GM21528 (cell line): ENCODE measurements at regions not wholly inside any gene's neighbourhood (a gene's known extent, or its start where the extent isn't known, plus 50 kb on each side); places are given as distances from the start of the nearest gene placed in this dataset.
"Not testable (repeated sequence)": the region's sequence is repeated elsewhere in the genome, so short reads cannot be mapped to it uniquely, and the experiment has no call there.

Experiments used
- ATAC-seq: cut with Tn5 transposase; IDR thresholded peaks from one replicate; pipeline ENCODE4 v1.9.1; 2021; ENCODE audit warnings: mild to moderate bottlenecking, moderate library complexity; ENCODE audit not compliant: unreplicated experiment, low FRiP score

DNA sequence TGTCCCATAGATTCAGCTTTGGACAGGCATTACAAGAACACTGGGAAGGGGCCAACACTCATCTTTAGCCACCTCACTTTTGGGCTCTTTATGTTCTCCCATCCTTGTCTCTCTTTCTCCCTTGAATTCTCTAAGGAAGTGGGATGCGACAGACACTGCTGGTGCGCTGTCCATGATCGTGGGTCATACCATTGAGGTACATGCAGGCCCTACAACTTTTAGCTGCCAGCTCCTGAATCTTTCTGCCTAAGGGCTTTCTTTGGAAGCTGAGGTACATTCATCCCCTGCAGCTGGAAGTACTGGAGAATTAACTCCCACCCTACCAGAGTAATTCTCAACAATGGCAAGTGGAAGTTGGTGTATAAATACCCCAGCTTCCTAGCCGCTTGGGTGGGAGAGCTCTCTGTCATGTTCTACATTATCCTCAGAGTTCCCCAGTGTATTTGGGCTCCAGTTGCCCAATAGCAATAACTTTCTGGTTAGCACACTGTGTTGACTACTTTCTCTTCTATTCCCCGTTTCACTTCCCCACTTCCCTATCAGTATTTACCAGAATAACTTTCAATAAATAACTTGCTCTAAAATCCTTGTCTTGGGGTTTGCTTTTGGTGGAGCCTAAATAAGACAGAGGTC lies 75.6 kb upstream of the ADRA1D start:
- no peak for ATAC-seq

- ATAC-seq = no peak
Measured at GRCh38 chr20:4322499-4322898, 73.4 kb upstream of the ADRA1D start.

DNA sequence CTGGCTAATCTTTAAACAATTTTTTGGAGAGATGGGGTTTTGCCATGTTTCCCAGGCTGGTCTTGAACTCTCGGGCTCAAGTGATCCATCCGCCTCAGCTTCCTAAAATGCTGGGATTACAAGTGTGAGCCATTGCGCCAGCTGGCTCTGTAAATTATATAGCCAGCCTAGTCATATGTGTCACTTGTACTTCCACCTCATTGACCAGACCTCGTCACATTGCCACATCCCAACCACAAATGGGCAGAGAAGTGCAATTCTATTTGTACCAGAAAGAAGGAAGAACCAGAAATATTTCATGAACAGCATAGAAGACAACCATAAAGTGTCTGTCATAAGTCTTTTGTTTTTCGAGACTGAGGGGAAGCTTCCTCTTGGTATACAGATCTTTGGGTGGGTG lies 71.2 kb upstream of the ADRA1D start:
- no peak for ATAC-seq

- ATAC-seq = no peak
Measured at GRCh38 chr20:4318891-4319290, 69.8 kb upstream of the ADRA1D start.

DNA sequence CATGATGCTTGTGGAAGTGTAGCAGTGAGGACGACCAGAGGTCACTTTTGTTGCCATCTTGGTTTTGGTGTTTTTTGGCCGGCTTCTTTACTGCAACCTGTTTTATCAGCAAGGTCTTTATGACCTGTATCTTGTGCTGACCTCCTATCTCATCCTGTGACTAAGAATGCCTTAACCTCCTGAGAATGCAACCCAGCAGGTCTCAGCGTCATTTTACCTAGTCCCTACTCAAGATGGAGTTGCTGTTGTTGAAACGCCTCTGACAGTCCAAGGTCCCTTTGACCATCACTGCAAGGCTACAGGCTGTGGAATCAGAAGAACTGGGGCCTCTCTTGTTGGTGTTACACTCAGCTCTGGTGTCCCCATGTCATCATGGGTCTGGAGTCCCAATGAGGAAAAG lies 61.5 kb upstream of the ADRA1D start:
- not testable (repeated sequence) for ATAC-seq

DNA sequence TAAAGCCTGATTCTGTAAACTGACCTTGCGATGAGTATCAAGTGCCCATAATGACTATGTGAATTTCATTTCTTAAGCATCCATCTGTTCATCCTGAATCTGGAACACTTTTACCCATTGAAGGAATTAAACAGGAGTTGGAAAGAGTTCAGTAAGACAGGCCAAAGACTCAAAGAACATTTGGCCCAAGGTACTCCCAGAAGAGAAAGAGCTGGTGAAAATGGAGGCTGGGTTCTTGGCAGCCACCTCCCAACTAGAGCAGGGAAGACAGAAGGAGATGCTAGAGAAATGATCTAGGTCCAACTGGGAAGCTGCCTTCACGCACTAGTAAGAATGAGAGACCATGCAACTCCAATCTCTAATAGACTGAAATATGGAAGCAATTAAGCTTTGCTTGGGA lies 57.1 kb upstream of the ADRA1D start:
- ATAC-seq = no peak

GRCh38 chr20:4305091-4305490 lies 56.0 kb upstream of the ADRA1D start:
- ATAC-seq = no peak

- ATAC-seq = no peak
Measured at GRCh38 chr20:4304601-4305000, 55.5 kb upstream of the ADRA1D start.

DNA sequence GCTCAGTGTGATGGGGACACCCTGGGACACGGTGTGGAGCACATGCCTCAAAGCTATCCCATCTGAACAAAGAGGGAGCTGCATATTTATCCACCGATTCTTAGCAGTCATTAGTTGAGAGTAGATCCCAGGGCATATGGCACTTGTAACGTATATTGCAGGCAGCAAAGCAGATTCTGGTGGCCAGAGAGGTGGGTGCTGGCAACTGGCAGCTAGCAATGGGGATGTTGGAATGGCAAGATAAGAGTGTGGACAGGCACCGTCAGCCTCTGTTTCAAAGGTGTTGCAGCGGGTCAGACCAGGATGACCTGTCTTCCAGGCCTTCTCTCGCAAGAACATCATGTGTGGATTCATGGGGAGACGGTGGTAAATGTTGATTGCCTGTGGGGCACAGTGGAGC lies 54.0 kb upstream of the ADRA1D start:
- no peak for ATAC-seq

GRCh38 chr20:4300921-4301320 lies 51.8 kb upstream of the ADRA1D start:
- ATAC-seq = no peak

DNA sequence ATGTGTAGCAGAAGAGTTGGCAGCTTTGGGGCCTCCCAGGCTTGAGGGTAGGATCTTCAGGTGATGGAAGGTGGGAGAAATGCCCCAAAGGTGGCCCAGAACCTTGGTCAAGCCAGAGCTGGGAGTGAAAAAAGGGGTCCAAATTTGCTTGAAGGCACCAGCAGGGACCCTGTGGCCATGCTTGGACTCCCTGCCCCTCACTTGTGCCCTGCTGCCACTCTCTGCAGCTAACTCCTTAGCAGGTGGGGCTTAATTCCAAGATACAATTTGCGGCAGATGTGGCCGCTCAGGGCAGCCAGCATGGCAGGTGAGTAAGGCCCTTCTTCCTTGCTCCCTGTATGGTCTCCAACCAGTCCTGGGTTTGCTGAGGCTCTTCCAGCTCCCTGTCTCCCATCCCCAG lies 51.3 kb upstream of the ADRA1D start:
- no peak for ATAC-seq

GRCh38 chr20:4299773-4300172 lies 50.7 kb upstream of the ADRA1D start:
- no peak for ATAC-seq

- no peak for ATAC-seq
Measured at GRCh38 chr20:4299216-4299615, 50.1 kb upstream of the ADRA1D start.
